ENCODE measurements at regions not wholly inside any gene's neighbourhood (a gene's known extent, or its start where the extent isn't known, plus 50 kb on each side); places are given as distances from the start of the nearest gene placed in this dataset.

- TF ChIP-seq CTCF (IDR thresholded peaks at IDR 0.05) (no peak), EZH2 (IDR thresholded peaks at IDR 0.05; ENCODE audit: borderline replicate concordance, insufficient read depth, low read depth, low read length, poor library complexity, severe bottlenecking) (no peak)
These were observed 682.2 kb upstream of the ANKRD30A start for GRCh38 chr10:36443233-36443632.

All from B cell (primary cell).